ENCODE measurements at regions not wholly inside any gene's neighbourhood (a gene's known extent, or its start where the extent isn't known, plus 50 kb on each side); places are given as distances from the start of the nearest gene placed in this dataset.

GRCh38 chr18:76580288-76580962, 85.4 kb upstream of the ZNF516 start:
- peak in 1 of 2 experiments; percentile 55 for DNase-seq (ENCODE audit: low read depth in 1 of 2, low spot score in 1 of 2)
- TF ChIP-seq JUND (IDR thresholded peaks at IDR 0.05; ENCODE audit: low read depth): no peak

GRCh38 chr18:76579301-76579695, 84.3 kb upstream of the ZNF516 start:
- no peak for TF ChIP-seq JUND (IDR thresholded peaks at IDR 0.05; ENCODE audit: low read depth)
- in situ Hi-C loops (cut with HindIII; ENCODE audit: low pct_unique_long_range_greater_than_20kb, low sequenced_read_pairs): no loop called here
- no peak for DNase-seq (ENCODE audit: low read depth in 1 of 2, low spot score in 1 of 2)

More at GRCh38 chr18:76580288-76580962, 85.4 kb upstream of the ZNF516 start:
- in situ Hi-C loops (cut with HindIII; ENCODE audit: low pct_unique_long_range_greater_than_20kb, low sequenced_read_pairs): no loop called here

- DNase-seq (ENCODE audit: low read depth in 1 of 2, low spot score in 1 of 2): no peak
- in situ Hi-C loops (cut with HindIII; ENCODE audit: low pct_unique_long_range_greater_than_20kb, low sequenced_read_pairs): no loop called here
- TF ChIP-seq JUND (IDR thresholded peaks at IDR 0.05; ENCODE audit: low read depth): no peak
Observed at GRCh38 chr18:76578571-76579300, 83.7 kb upstream of the ZNF516 start.

- peak in 1 of 2 experiments; percentile 55 for DNase-seq (ENCODE audit: low read depth in 1 of 2, low spot score in 1 of 2)
- in situ Hi-C loops (cut with HindIII; ENCODE audit: low pct_unique_long_range_greater_than_20kb, low sequenced_read_pairs): no loop called here
- TF ChIP-seq JUND (IDR thresholded peaks at IDR 0.05; ENCODE audit: low read depth): no peak
Observed at GRCh38 chr18:76573325-76574025, 78.4 kb upstream of the ZNF516 start.

- DNase-seq (ENCODE audit: low read depth in 1 of 2, low spot score in 1 of 2): peak in 1 of 2 experiments; percentile 28
Observed at GRCh38 chr18:76572518-76573247, 77.6 kb upstream of the ZNF516 start.

GRCh38 chr18:76571689-76572088, 76.6 kb upstream of the ZNF516 start:
- in situ Hi-C loops (cut with HindIII; ENCODE audit: low pct_unique_long_range_greater_than_20kb, low sequenced_read_pairs): no loop called here
- no peak for DNase-seq (ENCODE audit: low read depth in 1 of 2, low spot score in 1 of 2)
- no peak for TF ChIP-seq JUND (IDR thresholded peaks at IDR 0.05; ENCODE audit: low read depth)

More at GRCh38 chr18:76572518-76573247, 77.6 kb upstream of the ZNF516 start:
- in situ Hi-C loops (cut with HindIII; ENCODE audit: low pct_unique_long_range_greater_than_20kb, low sequenced_read_pairs): no loop called here
- no peak for TF ChIP-seq JUND (IDR thresholded peaks at IDR 0.05; ENCODE audit: low read depth)

GRCh38 chr18:76570856-76571255, 75.8 kb upstream of the ZNF516 start:
- DNase-seq (ENCODE audit: low read depth in 1 of 2, low spot score in 1 of 2): no peak
- in situ Hi-C loops (cut with HindIII; ENCODE audit: low pct_unique_long_range_greater_than_20kb, low sequenced_read_pairs): no loop called here
- no peak for TF ChIP-seq JUND (IDR thresholded peaks at IDR 0.05; ENCODE audit: low read depth)

- in situ Hi-C loops (cut with HindIII; ENCODE audit: low pct_unique_long_range_greater_than_20kb, low sequenced_read_pairs): no loop called here
- DNase-seq (ENCODE audit: low read depth in 1 of 2, low spot score in 1 of 2): no peak
- no peak for TF ChIP-seq JUND (IDR thresholded peaks at IDR 0.05; ENCODE audit: low read depth)
Observed at GRCh38 chr18:76569644-76570419, 74.8 kb upstream of the ZNF516 start.

GRCh38 chr18:76568731-76569130, 73.7 kb upstream of the ZNF516 start:
- in situ Hi-C loops (cut with HindIII; ENCODE audit: low pct_unique_long_range_greater_than_20kb, low sequenced_read_pairs): no loop called here
- no peak for TF ChIP-seq JUND (IDR thresholded peaks at IDR 0.05; ENCODE audit: low read depth)
- DNase-seq (ENCODE audit: low read depth in 1 of 2, low spot score in 1 of 2): no peak

GRCh38 chr18:76567835-76568445, 72.9 kb upstream of the ZNF516 start:
- in situ Hi-C loops (cut with HindIII; ENCODE audit: low pct_unique_long_range_greater_than_20kb, low sequenced_read_pairs): no loop called here
- TF ChIP-seq JUND (IDR thresholded peaks at IDR 0.05; ENCODE audit: low read depth): no peak
- no peak for DNase-seq (ENCODE audit: low read depth in 1 of 2, low spot score in 1 of 2)

- in situ Hi-C loops (cut with HindIII; ENCODE audit: low pct_unique_long_range_greater_than_20kb, low sequenced_read_pairs): no loop called here
- TF ChIP-seq JUND (IDR thresholded peaks at IDR 0.05; ENCODE audit: low read depth): no peak
- DNase-seq (ENCODE audit: low read depth in 1 of 2, low spot score in 1 of 2): no peak
Observed at GRCh38 chr18:76566987-76567386, 71.9 kb upstream of the ZNF516 start.
